HG03442 (cell line): ENCODE measurements at regions not wholly inside any gene's neighbourhood (a gene's known extent, or its start where the extent isn't known, plus 50 kb on each side); places are given as distances from the start of the nearest gene placed in this dataset.
"Not testable (repeated sequence)": the region's sequence is repeated elsewhere in the genome, so short reads cannot be mapped to it uniquely, and the experiment has no call there.

Experiments used
- ATAC-seq: cut with Tn5 transposase; IDR thresholded peaks from one replicate; pipeline ENCODE4 v1.9.1; 2021; ENCODE audit warnings: mild to moderate bottlenecking, moderate library complexity; ENCODE audit not compliant: unreplicated experiment

DNA sequence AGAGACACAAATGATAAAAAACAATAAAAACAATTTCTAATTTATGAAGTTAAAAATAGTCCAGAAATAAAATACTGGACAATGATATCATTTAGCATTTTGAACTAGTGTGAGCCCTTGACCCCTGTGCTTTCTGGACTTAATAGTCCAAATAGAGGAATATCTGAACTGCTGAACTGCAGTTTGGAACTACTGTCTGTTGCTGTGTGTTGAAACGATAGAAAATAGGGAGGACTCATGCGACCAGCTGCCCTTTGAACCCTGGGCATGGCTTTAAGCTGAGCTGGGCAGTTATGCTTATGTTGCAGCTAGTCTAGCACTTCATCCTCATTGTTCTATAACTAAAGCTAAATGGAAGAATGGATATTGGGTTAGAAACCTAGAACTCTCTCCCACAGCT is 99.5 kb downstream of the FMR1NB start:
- no peak for ATAC-seq

DNA sequence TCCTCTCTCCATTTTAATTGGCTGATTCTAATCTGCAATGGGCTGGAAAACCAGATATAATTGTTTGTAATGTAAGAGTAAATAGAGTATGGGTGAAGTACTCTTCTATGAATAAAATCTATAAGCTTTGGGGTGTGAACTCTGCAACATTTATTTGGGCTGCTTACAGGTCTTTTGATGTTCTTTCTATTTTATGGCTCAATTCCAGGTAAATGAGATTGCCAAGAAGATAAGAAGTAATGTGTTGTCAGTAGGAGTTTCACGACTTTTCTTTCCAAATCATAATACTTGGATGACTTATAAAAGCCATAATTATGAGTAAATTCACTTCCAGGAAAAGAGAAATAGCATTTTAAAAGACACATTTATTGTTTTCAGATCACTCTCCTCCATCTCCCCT is 103.5 kb downstream of the FMR1NB start:
- ATAC-seq = no peak

DNA sequence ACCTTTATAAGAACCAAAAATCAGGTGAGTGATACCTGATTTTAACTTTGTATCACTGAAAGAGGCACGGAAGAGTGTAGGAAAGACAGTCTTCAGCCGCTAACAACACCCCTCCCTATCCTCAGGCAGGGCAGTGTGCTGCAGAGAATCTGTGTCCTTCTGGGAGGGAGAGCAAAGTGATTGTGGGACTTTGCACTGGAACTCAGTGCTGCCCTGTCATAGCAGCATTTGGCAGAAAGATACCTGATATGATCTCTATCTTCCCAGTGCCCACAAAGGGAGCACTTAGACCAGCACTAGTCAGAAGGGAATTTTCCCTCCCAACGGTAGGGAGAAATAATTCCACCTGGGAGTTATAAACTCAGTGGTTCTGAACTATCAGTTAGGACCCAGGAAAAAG is 139.0 kb downstream of the FMR1NB start:
- ATAC-seq = no peak

GRCh38 chrX:148120999-148121623 is 140.0 kb downstream of the FMR1NB start:
- no peak for ATAC-seq

DNA sequence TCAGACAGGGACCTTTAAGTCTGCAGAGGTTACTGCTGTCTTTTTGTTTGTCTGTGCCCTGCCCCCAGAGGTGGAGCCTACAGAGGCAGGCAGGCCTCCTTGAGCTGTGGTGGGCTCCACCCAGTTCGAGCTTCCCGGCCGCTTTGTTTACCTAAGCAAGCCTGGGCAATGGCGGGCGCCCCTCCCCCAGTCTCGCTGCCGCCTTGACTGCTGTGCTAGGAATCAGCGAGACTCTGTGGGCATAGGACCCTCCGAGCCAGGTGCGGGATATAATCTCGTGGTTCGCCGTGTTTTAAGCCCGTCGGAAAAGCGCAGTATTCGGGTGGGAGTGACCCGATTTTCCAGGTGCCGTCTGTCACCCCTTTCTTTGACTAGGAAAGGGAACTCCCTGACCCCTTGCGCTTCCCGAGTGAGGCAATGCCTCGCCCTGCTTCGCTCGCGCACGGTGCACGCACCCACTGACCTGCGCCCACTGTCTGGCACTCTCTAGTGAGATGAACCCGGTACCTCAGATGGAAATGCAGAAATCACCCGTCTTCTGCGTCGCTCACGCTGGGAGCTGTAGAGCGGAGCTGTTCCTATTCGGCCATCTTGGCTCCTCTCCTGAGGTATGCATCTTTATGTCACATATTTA is 147.9 kb downstream of the FMR1NB start:
- not testable (repeated sequence) for ATAC-seq

DNA sequence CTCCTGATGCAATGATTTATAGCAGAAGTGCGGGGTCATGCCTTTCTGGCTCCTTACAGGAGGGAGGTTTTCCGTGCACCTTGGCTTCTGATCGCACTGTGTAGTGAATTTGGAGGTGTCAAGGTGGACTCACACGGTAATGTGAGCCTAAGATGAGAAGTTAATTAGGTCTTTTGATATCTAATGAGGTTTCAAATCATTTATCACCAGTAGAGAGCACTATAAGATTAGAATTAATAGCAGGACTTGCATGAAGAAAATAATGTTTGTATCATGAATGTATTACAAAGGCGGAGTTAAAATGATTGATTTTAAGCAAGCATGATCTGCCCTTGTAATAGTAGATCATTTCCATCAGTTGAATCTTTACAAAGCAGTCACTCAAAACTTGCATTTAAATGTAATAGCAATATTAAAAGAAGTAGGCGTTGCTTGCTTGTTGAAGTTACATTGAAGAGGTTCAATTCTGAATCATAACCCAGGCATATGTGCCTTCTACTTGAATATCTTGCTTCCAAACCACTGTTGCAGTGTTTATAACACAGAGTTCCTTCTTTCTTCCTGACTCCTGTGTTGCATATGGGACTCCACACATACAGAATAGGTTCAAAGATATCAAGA is 152.1 kb downstream of the FMR1NB start:
- ATAC-seq = no peak

DNA sequence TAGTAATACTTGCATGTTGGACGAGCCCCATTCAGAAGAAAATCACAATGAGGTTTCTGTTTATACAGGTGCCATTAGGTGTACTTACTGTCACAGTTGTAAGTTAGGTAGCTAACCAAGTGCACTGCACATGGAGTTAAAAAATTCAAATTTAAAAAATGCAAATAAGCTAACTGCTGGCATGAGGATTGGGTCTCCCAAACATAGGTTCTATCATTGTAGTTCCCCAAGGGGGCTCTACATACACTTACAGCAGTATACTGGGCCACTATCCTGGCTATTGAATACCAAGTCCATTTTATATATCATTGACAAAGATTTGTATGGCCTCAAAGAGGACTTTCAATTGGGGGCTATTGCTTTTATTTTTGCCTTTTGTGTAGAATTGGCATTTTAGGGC is 153.4 kb downstream of the FMR1NB start:
- ATAC-seq = no peak

- ATAC-seq = no peak
Observed at GRCh38 chrX:148135738-148136137, 154.6 kb downstream of the FMR1NB start.

- ATAC-seq = no peak
Observed at GRCh38 chrX:148146121-148146520, 165.0 kb downstream of the FMR1NB start.

- ATAC-seq = no peak
Observed at GRCh38 chrX:148156986-148157385, 175.8 kb downstream of the FMR1NB start.

DNA sequence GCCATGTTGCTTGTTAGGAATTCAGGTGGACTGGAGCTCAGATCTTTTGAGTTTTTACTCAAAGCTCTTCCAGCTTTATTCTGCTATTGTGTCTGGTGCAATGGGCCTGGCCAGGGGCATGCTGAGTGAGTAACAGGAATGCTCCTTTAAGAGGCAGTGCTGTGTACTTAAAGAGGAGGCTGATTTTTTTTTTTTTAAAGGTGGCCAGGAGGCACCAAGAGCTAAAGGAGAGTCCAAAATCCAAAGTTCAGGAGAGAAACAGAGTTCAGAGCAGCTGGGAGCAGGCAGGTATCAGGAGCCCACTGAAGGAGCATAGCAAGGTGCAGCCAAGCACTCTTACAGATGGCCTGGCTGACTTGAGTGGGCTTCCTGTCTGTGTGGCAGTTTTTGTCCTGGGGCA is 178.7 kb downstream of the FMR1NB start:
- no peak for ATAC-seq

DNA sequence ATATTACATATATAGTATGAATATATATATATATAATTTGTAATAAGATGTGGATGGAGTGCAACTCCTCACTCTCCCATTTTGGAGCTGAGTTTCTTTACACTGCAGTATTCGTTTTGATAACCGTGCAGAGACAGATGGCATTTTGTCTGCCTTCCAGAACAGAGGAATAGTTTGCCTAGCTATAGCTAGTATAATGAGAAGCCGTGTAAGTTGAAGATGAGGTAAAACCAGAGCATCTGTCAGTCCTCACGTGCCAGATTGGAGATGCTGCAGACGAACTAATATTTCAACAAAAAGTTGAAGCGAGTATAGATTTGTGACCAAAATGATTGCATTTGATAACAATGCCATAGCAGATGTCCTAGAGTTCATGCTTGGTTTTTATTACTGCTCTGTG is 180.6 kb downstream of the FMR1NB start:
- ATAC-seq = no peak

- ATAC-seq = no peak
Observed at GRCh38 chrX:148185631-148186030, 204.5 kb downstream of the FMR1NB start.

- ATAC-seq = no peak
Observed at GRCh38 chrX:148192547-148192946, 211.4 kb downstream of the FMR1NB start.

GRCh38 chrX:148193759-148194158 is 212.6 kb downstream of the FMR1NB start:
- ATAC-seq = no peak

DNA sequence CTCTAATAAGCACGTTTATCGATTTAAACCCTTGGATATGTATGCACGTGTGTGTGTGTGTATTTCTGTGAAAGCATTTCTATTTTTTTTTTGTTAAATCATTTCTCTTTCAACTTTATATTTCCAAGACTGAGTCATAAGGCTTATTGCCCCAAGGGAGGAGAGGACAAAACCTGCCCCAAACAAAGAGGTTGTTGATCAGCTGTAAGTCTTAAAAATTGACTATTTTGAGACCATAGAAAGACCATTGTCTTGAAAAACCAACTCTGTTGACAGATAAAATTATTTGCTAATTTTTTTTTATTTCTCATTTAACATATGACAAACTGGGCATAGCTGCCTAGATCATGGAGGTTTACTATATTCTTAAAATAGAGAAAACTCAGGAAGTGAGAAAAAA is 222.4 kb downstream of the FMR1NB start:
- no peak for ATAC-seq

- no peak for ATAC-seq
Observed at GRCh38 chrX:148204195-148204594, 223.1 kb downstream of the FMR1NB start.

DNA sequence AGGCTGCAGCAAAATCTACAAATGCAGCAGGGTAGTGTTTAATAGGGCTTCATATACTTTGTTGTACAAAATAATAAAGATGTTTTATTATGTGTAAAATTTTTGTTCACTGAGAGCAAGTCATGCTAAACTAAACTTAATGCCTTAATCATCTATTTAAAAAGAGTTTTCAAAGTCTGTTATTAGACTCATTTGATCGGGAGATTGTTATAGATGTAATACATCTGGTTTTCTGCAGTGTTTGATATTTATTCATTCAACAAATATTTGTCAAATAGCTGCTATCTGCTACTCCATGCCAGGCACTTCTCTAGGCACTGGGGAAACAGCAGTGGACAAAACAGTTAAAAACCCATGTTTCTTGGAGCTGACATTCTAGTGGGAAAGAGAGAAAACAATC is 233.6 kb downstream of the FMR1NB start:
- no peak for ATAC-seq

DNA sequence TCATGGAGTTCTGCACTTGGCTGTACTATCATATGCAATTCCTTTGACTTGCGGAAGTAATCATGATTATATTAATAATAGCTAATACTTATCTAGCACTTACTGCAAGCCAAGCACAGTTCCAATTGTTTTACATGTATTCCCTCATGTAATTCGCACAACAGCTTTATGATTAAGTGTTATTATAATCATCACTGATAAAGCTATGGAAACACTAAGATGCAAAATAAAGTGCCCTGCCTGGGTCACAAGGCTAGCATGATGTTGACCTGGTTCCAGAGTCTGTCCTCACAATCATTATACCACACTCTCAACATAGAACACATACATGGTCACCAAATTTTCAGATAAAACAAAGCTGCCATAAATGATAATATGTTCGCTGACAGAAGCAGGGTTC is 234.6 kb downstream of the FMR1NB start:
- ATAC-seq = no peak

- ATAC-seq = no peak
Observed at GRCh38 chrX:148223361-148223760, 242.2 kb downstream of the FMR1NB start.

DNA sequence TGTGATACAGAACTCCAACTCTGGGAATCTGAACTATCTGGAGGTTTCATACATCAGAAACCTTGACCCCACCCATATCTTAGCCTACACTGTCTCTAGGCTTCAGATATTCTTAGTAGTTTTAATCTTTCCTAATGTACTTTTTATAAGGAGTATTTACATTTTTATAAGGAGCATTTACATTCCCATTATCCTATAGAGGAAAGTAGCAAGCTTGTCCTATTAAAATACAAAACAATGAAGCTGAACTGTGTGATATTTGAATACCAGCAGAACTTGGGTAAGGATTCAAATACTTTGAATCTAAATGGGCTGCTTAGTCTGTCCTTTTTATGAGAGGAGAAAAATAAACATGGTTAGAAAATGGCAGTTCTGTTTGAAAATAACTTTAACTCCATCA is 247.4 kb downstream of the FMR1NB start:
- ATAC-seq = no peak

DNA sequence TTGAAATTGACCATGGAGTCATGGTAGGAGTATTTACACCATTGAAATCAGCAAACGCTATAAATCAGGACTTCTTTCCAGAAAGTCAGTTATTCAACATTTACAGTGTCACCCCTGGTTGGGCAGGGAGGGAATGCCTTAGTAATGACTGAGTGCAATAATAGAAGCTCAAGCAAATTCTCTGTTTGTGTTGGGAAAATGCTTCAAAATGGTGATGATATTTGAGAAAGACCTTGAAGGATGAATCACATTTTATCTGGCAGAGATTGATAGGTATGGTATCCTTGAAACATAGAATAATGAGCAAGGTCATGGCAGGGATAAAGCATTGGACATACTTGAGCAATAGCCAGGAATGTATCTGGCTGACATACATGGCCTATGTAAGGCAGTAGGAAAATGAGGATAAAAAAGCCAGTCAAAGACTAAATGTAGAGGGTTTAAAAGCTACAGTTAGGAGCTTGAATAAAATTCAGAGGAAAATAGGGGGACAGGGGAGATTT is 248.7 kb downstream of the FMR1NB start:
- ATAC-seq = no peak
